HTR-8/SVneo (cell line): ENCODE measurements at regions not wholly inside any gene's neighbourhood (a gene's known extent, or its start where the extent isn't known, plus 50 kb on each side); places are given as distances from the start of the nearest gene placed in this dataset.
"Not testable (repeated sequence)": the region's sequence is repeated elsewhere in the genome, so short reads cannot be mapped to it uniquely, and the experiment has no call there.

ENCODE experiments used
- DNase-seq: peaks from one replicate; pipeline ENCODE4 v3.0.0; 2011; ENCODE audit warnings: low spot score, mixed read lengths; ENCODE audit not compliant: insufficient read length
- FAIRE-seq: peaks from 2 replicates; lab custom pipeline; 2011; peaks lifted over from hg19 to GRCh38; lab: Jason Lieb, UNC

DNA sequence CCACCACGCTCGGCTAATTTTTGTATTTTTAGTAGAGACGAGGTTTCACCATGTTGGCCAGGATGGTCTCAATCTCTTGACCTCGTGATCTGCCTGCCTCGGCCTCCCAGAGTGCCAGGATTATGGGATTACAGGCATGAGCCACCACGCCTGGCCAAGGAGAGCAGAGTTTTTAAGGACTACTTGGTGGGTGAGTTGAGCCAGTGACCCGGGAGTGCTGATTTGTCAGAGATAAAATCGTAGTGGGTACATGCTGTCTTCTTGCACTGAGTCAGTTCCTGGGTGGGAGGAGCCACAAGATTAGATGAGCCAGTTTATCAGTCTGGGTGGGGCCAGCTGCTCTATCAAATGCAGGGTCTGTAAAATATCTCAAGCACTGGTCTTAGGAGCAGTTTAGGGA lies 361.7 kb downstream of the TYW1 start:
- DNase-seq, FAIRE-seq: not testable (repeated sequence)

DNA sequence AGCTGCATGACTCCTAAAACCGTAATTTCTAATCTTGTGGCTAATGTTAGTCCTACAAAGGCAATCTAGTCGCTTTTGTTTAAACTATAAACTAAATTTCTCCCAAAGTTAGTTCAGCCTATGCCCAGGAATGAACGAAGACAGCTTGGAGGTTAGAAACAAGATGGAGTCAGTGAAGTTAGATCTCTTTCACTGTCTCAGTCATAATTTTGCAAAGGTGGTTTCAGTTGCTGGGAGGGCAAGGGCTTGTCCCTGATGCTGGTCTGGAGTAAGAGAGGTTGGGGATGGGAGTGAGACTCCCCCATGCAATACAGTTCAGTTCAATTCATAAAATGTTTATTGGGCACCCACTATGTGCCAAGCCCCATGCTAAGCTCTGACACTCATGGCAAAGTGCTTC lies 362.1 kb downstream of the TYW1 start:
- not testable (repeated sequence) for DNase-seq, FAIRE-seq

DNA sequence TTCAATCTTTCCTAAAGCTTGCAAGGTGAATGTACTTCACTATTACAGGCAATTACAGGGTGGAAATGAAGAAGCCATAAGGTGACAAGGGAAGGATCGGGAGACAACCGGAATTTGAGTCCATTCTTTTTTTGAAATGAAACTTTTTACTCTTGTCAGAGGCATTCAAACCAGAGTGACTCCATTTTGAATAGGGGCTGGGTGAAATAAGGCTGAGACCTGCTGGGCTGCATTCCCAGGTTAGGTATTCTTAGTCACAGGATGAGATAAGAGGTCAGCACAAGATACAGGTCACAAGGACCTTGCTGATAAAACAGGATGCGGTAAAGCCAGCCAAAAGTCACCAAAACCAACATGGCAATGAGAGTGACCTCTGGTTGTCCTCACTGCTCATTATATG lies 363.3 kb downstream of the TYW1 start:
- FAIRE-seq, result no peak
- no peak for DNase-seq

DNA sequence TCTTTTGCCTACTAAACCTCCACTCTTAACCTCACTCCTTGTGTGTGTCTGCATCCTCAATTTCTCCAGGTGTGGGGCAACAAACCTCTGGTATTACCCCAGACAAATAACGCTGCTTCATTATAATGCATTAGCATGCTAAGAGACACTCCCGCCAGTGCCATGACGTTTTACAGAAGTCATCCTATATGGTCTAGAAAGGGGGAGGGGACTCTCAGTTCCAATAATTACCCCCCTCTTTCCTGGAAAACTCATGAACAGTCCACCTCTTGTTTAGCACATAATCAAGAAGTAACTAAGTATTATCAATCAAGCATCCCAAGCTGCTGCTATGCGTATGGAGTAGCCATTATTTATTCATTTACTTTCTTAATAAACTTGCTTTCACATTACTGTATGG lies 364.5 kb downstream of the TYW1 start:
- no peak for FAIRE-seq
- no peak for DNase-seq

DNA sequence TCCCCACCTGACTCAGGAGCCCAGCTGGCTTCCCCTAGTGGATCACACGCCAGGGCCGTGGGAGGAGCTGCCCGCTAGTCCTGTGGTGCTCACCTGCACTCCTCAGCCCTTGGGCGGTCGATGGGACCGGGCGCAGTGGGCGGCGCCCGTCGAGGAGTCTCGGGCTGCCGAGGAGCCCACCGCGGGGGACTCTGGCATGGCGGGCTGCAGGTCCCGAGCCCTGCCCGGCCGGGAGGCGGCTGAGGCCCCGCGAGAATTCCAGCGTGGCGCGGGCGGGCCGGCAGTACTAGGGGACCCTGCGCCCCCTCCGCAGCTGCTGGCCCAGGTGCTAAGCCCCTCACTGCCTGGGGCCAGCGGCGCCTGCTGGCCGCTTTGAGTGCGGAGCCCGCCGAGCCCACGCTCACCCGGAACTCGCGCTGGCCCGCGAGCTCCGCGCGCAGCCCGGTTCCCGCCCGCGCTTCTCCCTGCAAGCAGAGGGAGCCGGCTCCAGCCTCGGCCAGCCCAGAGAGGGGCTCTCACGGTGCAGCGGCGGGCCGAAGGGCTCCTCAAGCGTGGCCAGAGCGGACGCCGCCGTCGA lies 367.9 kb downstream of the TYW1 start:
- FAIRE-seq (no peak), DNase-seq (no peak)

DNA sequence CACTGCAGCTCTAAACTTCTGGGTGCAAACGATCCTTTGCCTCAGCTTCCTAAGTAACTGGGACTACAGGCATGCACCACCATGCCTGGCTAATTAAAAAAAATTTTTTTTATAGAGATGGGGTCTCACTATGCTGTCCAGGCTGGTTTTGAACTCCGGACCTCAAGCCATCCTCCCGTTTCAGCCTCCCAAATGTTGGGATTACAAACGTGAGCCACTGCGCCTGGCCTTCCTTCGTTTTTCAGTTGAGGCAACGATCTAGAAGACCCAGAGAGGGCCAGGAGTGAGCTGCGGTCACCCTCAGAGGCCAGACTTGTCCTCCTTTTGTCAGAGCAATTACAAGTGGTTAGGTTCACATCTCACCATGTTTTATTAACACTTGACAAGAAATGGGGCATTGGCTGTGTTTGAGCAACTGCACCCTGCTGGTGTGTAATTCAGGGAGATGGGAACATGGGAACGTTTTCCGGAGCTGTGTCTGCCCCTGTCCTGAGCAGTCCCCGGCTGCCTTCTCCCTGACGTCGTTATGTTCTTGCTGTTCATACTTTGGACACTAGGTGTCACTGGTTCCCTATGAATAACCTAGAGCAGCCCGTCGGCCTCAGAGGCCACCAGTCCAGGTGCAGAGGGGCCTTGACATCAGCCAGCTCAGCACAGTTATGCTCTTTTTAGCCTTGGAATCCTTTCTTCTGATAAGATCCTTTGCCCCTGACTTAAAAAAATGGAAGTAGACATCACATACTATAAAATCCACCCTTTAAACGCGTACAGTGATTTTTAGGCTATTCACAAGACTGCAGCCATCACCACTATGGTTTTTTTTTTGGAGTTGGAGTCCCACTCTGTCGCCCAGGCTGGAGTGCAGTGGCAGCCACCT lies 375.0 kb downstream of the TYW1 start:
- FAIRE-seq, result peak; percentile 83

DNA sequence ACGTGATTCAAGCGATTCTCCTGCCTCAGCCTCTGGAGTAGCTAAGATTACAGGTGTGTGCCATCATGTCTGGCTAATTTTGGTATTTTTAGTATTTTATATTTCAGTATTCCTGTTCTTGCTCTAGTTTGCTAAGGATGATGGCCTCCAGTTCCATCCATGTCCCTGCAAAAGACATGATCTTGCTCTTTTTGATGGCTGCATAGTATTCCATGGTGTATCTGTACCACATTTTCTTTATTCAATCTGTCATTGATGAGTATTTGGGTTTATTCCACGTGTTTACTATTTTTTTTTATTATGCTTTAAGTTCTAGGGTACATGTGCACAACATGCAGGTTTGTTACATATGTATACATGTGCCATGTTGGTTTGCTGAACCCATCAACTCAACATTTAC lies 376.8 kb downstream of the TYW1 start:
- FAIRE-seq, DNase-seq: not testable (repeated sequence)

More for the DNA sequence above, 375.0 kb downstream of the TYW1 start:
- peak; percentile 79 for DNase-seq

DNA sequence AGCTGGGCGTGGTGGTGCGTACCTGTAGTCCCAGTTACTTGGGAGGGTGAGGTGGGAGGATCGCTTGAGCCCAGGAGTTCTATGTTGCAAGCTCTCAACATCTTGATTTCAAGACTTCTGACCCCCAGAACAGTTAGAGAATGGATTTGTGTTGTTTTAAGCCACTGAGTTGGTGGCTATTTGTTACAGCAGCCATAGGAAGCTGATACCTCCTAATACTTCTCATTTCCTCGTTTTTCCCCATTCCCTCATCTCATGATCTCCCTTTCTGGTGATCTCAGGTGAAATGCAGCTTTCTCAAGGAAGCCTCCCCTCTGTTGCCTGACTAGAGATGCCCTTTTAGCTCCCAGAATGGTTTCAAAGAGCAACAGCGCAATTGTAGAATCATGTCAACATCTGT lies 378.8 kb downstream of the TYW1 start:
- DNase-seq (no peak), FAIRE-seq (no peak)

DNA sequence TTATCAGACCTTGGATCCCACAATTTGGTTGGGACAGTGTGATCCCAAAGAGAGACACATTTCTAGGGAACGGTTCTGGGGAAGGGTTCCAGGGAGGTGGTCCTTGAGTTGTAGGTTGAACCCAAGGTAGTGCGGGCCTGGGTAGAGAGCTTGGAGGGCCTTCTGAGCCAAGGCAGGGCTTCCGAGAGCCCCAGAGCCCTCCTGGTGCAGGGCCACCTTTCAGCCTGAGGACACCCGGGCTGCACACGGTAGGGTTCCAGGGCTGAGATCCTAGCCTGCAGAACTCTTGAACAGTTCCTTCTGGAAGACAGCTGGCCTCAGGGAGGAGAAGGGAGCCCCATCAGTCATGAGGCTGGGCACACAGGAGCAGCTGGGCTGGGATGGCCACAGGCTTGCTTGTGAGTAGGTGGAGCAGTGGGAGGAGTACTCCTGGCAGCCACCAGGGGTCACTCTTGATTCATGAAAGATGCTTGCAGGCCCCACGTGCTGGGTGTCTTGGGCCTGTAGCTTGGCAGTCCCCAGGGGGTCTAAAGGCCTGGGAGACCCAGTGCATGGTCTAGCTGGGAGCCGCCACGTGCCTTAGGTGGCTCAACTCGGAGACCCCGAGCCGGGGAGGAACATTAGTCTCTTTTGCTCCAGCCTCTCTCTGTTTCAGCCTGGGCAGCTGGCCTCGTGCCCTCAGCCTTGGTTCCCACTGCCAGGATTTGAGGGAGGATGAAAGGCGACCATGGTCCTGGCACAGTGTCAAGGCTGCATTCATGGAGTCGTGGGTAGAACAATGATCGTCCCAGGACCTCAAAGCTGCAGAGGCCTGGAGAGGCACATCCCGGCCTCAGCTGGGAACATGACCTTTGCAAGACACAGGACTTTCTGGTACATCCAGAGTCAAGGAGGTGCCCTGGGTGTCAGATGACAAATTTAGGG lies 381.6 kb downstream of the TYW1 start:
- peak; percentile 61 for DNase-seq
- no peak for FAIRE-seq

DNA sequence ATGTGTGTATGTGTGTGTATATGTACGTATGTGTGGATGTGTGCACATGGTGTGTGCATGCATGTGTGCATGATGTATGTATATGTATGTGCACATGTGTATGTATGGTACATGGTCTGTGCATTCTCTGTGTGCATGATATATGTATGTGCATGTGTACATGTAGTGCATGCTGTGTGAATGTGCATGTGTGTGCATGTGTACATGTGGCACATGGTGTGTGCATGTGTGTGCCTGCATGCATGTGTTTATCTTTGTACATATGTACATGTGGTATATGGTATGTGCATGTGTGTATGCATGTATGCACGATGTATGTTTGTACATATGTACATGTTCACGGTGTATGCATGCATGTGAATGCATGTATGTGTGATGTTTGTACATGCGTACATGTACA lies 383.7 kb downstream of the TYW1 start:
- FAIRE-seq, result no peak
- DNase-seq, result no peak

DNA sequence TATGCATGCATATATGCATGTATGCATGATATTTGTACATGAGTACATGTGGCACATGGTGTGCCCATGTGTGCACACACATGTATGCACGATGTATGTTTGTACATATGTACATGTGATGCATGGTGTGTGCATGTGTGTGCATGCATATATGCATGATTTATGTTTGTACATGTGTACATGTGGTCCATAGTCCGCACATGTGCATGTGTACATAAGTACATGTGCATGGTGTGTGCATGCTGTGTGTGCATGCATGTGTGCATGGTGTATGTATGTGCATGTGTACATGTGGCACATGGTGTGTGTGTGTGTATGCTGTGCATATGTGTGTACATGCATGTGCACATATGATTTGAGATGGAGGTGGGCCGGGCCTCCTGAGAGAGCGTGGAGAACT lies 384.2 kb downstream of the TYW1 start:
- FAIRE-seq (peak; percentile 88), DNase-seq (no peak)

DNA sequence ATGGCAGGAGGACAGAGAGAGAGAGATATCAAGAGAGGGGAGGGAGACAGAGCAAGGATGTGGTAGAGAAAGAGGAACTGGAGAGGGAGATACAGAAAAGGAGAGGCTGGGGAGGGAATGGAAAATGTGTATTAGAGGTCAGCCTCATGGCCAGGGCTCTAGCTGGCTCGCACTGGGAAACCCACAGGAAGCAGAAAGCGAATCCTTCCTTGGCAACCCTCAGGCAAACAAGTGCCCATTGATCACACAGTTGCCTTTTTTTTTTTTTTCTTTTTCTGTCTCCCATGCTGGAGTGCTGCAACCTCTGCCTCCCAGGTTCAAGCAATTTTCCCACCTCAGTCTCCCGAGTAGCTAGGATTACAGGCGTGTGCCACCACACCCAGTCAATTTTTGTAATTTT lies 391.2 kb downstream of the TYW1 start:
- DNase-seq (no peak), FAIRE-seq (no peak)

DNA sequence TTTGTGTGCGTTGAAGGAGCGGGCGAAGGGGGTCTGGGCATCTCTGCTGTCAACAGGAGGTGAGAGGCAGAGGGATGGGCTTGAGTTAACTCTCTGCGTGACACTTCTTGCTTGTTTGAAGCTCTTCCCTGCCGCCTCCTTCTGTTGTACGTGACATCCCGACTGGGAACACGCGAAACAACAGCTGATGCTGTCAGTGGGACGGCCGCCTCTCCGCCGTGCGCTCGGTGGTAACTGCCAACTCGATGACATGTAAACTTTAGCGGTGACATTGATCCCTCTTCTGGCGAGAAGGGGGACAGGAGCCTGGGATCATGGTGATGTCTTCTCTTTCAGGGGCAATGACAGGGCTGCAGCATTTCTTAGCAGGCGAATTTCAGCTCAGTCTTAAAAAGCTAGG lies 394.5 kb downstream of the TYW1 start:
- DNase-seq, result no peak
- FAIRE-seq, result no peak

DNA sequence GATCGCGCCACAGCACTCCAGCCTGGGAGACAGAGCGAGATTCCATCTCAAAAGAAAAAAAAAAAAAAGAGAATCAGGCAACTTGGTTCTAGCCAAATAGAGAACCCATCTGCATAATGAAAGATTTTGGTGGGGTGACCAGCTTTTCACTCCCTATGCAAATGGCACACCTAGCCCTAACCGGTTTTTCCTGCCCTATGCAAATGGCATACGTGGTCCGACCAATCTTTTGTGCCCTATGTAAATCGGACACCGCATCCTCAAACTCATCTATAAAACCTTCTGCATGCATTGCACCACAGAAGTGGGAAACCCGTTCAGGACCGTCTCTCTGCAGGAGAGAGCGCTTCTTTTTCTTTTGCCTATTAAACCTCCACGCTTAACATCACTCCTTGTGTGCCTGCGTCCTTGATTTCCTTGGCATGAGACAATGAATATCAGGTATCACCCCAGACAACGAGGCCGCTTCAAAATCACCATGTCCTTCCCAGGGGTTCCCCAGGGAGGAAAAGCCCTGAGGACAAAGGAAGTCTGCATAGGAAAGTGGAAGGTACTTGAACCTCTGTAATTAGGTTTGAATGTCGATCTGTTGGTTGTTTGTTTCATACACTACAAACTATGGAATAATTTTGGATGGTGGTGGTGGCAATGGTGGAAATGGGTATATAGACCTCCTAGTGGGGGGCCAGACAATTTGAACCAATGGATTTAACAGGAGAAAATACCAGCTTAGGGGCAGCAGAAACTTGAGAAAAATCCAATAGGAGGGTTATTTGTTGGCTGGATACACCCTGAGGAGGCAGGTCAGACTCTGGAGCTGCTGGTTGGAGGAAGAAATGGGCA lies 396.2 kb downstream of the TYW1 start:
- FAIRE-seq, result no peak
- no peak for DNase-seq

DNA sequence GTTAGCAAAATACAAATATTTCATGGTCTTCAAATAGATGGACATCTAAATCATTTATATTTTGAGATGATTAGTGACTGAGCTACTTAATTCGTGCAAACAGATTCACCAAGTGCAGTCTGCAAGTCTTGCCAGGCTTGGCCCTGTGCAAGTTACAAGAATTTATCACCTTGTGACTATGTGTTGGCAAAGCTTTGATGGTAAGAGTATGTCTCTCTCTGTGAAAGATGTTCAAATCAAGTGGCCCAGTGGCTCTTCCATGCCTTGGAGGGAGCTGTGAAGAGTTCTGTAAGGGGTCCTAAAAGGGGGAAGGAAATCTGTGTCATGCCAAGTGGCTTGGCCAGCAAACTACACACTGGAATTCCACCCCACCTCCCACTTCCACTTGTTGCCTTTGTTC lies 397.3 kb downstream of the TYW1 start:
- DNase-seq (no peak), FAIRE-seq (no peak)

DNA sequence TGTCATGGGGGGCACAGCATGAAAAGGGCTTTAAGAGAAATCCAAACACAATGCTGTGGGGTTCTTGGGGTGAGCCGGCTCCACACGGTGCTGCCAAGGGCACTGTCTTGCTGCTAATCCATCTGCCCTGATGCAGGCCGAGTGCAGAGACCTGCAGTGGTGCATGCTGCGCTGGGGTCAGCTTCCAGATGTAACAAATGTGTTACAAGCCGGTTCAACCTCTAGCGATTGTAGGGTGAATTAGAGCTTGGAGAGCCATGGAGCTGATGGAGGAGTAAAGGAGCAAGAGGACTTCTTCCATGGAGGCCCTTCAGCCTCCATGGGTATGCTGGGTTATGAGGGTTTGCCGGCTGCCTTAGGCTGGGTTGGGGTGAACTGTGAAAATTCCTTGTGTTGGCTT lies 402.3 kb downstream of the TYW1 start:
- no peak for FAIRE-seq
- no peak for DNase-seq

DNA sequence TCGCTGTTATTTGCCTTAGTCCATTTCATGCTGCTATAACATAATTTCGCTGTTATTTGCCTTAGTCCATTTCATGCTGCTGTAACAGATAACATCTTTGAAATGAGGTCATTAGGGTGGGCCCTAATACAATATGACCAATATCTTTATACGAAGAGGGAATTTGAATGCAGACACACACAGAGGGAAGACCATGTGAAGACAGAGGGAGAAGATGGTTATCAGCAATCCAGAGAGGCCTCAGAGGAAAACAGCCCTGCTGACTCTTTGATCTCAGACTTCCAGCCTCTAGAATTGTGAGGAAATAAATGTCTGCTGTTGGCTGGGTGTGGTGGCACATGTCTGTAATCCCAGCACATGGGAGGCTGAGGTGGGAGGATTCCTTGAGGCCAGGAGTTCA lies 404.9 kb downstream of the TYW1 start:
- FAIRE-seq (no peak), DNase-seq (no peak)

DNA sequence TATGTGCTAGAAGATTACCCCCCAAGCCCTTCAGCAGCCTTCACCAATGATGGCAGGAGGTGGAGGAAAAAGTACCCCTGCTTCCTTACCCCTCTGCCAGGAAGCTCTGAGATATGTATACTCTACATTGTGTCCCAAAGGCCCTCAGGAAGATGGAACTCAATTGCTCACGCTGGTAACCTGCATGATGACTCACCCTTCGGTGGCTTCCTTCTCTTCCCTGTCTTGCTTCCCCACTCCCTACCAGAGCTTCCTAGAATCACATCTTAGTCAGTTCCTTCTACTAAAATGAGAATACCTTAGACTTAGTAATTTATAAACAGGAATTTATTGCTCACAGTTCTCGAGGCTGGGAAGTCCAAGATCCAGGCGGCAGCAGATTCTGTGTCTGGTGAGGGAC lies 405.6 kb downstream of the TYW1 start:
- DNase-seq (no peak), FAIRE-seq (no peak)

DNA sequence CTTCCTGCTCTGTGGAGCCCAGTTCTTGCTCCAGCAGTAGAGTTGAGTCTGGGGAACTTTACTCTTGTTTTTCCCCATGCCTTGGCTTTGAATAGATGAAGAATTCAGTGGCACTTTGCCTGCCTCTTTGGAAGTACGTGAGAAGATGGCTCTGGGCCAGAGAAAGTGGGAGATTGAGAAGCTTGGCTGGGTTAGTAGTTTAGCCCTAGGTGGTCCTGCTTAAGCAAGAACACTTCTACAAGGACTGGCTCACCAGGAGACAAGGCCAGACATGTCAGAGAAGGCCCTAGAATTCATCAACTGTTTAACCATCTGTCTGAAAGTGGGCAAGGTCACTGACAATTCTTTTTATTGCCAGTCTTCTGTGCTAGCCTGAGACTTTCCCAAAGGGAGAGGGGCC lies 410.3 kb downstream of the TYW1 start:
- FAIRE-seq (no peak), DNase-seq (no peak)
